Loucy (cell line): ENCODE measurements at regions not wholly inside any gene's neighbourhood (a gene's known extent, or its start where the extent isn't known, plus 50 kb on each side); places are given as distances from the start of the nearest gene placed in this dataset.

Source experiments
- H2AFZ ChIP-seq: fragments of 200-600 bp; sonication (generic); 2 replicates; pipeline ENCODE4 v1.6.0; 2016; ENCODE audit warnings: antibody characterized with exemption, mild to moderate bottlenecking, low read length, moderate library complexity
- H3F3A ChIP-seq: fragments of 200-600 bp; 2 replicates; pipeline ENCODE4 v1.6.0; 2016; ENCODE audit warnings: antibody characterized with exemption, low read depth, mild to moderate bottlenecking
- H3K27me3 ChIP-seq: fragments of 200-600 bp; sonication (generic); 2 replicates; pipeline ENCODE4 v1.6.1; 2014; ENCODE audit warnings: low read length, mild to moderate bottlenecking; ENCODE audit not compliant: insufficient read depth, poor library complexity, severe bottlenecking
- H3K36me3 ChIP-seq: fragments of 200-600 bp; sonication (generic); 2 replicates; pipeline ENCODE4 v1.6.1; 2016; ENCODE audit warnings: low read length; ENCODE audit not compliant: insufficient read depth
- H3K4me1 ChIP-seq: fragments of 200-600 bp; sonication (generic); 2 replicates; pipeline ENCODE4 v1.5.1; 2014; ENCODE audit warnings: low read length, mild to moderate bottlenecking; ENCODE audit not compliant: insufficient read depth, poor library complexity, severe bottlenecking
- H3K4me2 ChIP-seq: fragments of 200-600 bp; sonication (generic); 2 replicates; pipeline ENCODE4 v1.6.0; 2014; ENCODE audit warnings: antibody characterized with exemption, low read length, low read depth, mild to moderate bottlenecking; ENCODE audit not compliant: poor library complexity, severe bottlenecking
- H3K4me3 ChIP-seq: fragments of 200-600 bp; sonication (generic); 2 replicates; pipeline ENCODE4 v1.5.1; 2014; ENCODE audit warnings: low read length, mild to moderate bottlenecking, mixed read lengths; ENCODE audit not compliant: poor library complexity, severe bottlenecking
- H3K79me2 ChIP-seq: fragments of 200-600 bp; sonication (generic); 2 replicates; pipeline ENCODE4 v1.6.1; 2014; ENCODE audit warnings: low read length; ENCODE audit not compliant: insufficient read depth
- H3K9ac ChIP-seq: fragments of 200-600 bp; sonication (generic); 2 replicates; pipeline ENCODE4 v1.6.0; 2014; ENCODE audit warnings: mild to moderate bottlenecking, low read depth, low read length, moderate library complexity; ENCODE audit not compliant: poor library complexity, severe bottlenecking
- H3K9me2 ChIP-seq: fragments of 200-600 bp; sonication (generic); replicated peaks from 2 replicates; pipeline ENCODE4 v1.6.1; 2016; ENCODE audit warnings: low read depth, low read length, mixed read lengths
- H3K9me3 ChIP-seq: fragments of 200-600 bp; sonication (generic); 2 replicates; pipeline ENCODE4 v1.6.1; 2014; ENCODE audit warnings: mild to moderate bottlenecking, antibody characterized with exemption, low read length, low read depth; ENCODE audit not compliant: insufficient read depth
- H4K20me1 ChIP-seq: fragments of 200-600 bp; sonication (generic); 2 replicates; pipeline ENCODE4 v1.6.0; 2014; ENCODE audit warnings: antibody characterized with exemption, low read length, mild to moderate bottlenecking; ENCODE audit not compliant: insufficient read depth, poor library complexity, severe bottlenecking
- EZH2phosphoT487 ChIP-seq: fragments of 200-600 bp; IDR thresholded peaks from 2 replicates; pipeline ENCODE4 v1.6.1; 2018; ENCODE audit warnings: antibody characterized with exemption, mild to moderate bottlenecking, moderate library complexity, borderline replicate concordance
- TF ChIP-seq, protein P1 (sequence below): fragments of 200-600 bp; sonication (generic); conservative IDR thresholded peaks from 2 replicates; pipeline ENCODE4 v1.5.1; 2014; ENCODE audit warnings: mild to moderate bottlenecking, antibody characterized with exemption, low read length

DNA sequence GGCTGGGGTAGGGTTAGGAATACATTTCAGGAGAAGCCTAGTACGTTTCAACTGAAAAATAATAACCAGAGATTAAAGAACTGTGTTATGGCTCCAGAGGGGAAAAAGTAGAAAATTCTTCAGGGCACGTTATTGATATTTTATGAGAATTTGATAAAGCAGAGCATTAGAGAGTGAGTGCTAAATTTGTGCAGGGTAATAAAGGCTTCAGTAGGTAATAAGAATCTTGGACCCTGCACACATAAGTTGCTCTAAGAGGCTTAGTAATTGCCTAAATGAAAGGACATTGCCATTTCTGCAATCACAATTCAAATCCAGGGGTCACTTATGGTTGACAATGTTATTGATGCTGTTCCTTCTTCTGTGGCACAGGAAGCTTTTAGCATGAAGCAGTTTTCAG lies 439.4 kb upstream of the DCN start:
- Histone ChIP-seq H3K9me3 (no peaks in the 10 kb centered on the region), H3K27me3 (no peaks in the 10 kb centered on the region)
- no peak for TF ChIP-seq EZH2phosphoT487
- TF ChIP-seq, protein P1, sequence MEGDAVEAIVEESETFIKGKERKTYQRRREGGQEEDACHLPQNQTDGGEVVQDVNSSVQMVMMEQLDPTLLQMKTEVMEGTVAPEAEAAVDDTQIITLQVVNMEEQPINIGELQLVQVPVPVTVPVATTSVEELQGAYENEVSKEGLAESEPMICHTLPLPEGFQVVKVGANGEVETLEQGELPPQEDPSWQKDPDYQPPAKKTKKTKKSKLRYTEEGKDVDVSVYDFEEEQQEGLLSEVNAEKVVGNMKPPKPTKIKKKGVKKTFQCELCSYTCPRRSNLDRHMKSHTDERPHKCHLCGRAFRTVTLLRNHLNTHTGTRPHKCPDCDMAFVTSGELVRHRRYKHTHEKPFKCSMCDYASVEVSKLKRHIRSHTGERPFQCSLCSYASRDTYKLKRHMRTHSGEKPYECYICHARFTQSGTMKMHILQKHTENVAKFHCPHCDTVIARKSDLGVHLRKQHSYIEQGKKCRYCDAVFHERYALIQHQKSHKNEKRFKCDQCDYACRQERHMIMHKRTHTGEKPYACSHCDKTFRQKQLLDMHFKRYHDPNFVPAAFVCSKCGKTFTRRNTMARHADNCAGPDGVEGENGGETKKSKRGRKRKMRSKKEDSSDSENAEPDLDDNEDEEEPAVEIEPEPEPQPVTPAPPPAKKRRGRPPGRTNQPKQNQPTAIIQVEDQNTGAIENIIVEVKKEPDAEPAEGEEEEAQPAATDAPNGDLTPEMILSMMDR, result no peak

DNA sequence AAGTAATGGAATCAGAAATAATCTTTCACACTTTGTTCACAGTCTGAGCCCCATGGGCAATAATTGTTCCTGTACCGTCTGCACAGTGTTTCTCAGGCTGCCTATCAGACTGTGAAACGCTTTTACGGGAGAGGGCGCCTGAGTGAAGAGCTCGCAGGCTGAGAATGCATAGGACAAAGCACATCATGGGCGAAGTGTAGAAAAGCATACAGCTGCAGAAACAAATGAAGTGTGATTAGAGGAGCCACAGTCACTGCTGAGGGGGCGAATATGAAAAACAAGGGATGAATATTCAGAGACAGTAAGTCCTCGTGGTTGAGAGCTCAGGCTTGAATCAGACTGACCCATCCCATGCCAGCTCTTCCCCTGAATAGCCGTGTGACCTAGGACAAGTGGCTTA lies 438.4 kb upstream of the DCN start:
- Histone ChIP-seq H3K9me3 (no peaks in the 10 kb centered on the region), H3K79me2 (no peaks in the 10 kb centered on the region), H3K27me3 (no peaks in the 10 kb centered on the region), H3K4me2 (no peak overlapping the region), H3K4me3 (no peak overlapping the region), H3K9ac (no peak overlapping the region), H3K4me1 (no peaks in the 10 kb centered on the region), H3K36me3 (no peaks in the 10 kb centered on the region), H4K20me1 (no peaks in the 10 kb centered on the region), H3F3A (no peaks in the 10 kb centered on the region), H3K9me2 (no peaks in the 10 kb centered on the region), H2AFZ (no peak overlapping the region)
- no peak for TF ChIP-seq EZH2phosphoT487
- TF ChIP-seq, protein P1, result no peak

More for the DNA sequence above, 439.4 kb upstream of the DCN start:
- no peak overlapping the region for H3K9ac ChIP-seq
- H3K9me2 ChIP-seq, result no peaks in the 10 kb centered on the region
- no peaks in the 10 kb centered on the region for H3K4me1 ChIP-seq
- no peak overlapping the region for H3K4me2 ChIP-seq
- no peaks in the 10 kb centered on the region for H3K79me2 ChIP-seq
- no peaks in the 10 kb centered on the region for H4K20me1 ChIP-seq
- H3F3A ChIP-seq, result no peaks in the 10 kb centered on the region
- H3K4me3 ChIP-seq, result no peak overlapping the region
- H3K36me3 ChIP-seq, result no peaks in the 10 kb centered on the region
- H2AFZ ChIP-seq, result no peak overlapping the region

DNA sequence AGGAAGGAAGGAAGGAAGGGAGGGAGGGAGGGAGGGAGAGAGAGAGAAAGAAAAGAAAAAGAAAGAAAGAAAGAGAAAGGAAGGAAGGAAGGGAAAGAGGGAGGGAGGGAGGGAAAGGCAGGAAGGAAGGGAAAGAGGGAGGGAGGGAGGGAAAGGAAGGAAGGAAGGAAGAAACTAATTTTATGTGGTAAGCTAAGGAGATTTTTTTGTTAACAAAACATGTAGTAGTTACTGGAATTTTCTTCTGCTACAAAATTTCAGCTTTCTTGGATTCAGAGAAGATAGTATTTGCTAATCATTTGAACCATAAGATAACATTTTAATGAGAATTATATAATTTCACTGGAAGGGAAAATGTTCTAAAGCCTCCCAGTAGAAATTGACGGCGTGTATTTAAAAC lies 437.8 kb upstream of the DCN start:
- Histone ChIP-seq H3K27me3 (no peaks in the 10 kb centered on the region), H3K9ac (no peak overlapping the region), H3K79me2 (no peaks in the 10 kb centered on the region), H3K9me3 (no peaks in the 10 kb centered on the region), H3K4me1 (no peaks in the 10 kb centered on the region), H3K9me2 (no peaks in the 10 kb centered on the region), H3K36me3 (no peaks in the 10 kb centered on the region), H2AFZ (no peak overlapping the region), H3K4me3 (no peak overlapping the region), H3K4me2 (no peak overlapping the region), H3F3A (no peaks in the 10 kb centered on the region), H4K20me1 (no peaks in the 10 kb centered on the region)
- TF ChIP-seq, protein P1, result no peak
- TF ChIP-seq EZH2phosphoT487, result no peak
